Lung microvascular endothelial cell (primary cell): ENCODE measurements at regions not wholly inside any gene's neighbourhood (a gene's known extent, or its start where the extent isn't known, plus 50 kb on each side); places are given as distances from the start of the nearest gene placed in this dataset.

ENCODE experiments used
- DNase-seq, 2 donors: peaks; one replicate each; pipeline versions ENCODE4 v3.0.0 to v3.0.0-alpha.2; 2010; ENCODE audit warnings: low read depth in 2 of 2

- no peak for DNase-seq
These were observed 112.8 kb upstream of the PSMD7 start for GRCh38 chr16:74183601-74184360.

GRCh38 chr16:74169687-74170376, 126.8 kb upstream of the PSMD7 start:
- DNase-seq, result peak in 1 of 2 donors; percentile 3

GRCh38 chr16:74169066-74169465, 127.5 kb upstream of the PSMD7 start:
- DNase-seq, result no peak

DNA sequence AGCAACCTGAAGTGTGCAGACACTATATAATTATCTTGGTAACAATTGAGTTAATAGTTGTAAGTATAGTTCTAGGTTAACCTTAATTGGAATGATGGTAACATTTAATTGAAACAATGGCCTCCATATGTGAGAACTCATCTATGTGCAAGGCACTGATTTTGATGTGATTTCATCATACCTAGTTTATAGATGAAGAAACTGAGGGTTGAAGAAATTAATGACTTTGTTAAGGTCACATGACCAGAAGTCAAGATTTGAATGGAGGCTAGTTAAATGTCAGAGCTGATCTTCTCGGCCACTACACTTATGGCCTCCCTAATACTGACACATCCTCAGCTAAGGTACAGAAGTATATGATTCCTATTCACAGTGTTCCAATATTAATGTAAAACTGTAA, 128.2 kb upstream of the PSMD7 start:
- no peak for DNase-seq

DNA sequence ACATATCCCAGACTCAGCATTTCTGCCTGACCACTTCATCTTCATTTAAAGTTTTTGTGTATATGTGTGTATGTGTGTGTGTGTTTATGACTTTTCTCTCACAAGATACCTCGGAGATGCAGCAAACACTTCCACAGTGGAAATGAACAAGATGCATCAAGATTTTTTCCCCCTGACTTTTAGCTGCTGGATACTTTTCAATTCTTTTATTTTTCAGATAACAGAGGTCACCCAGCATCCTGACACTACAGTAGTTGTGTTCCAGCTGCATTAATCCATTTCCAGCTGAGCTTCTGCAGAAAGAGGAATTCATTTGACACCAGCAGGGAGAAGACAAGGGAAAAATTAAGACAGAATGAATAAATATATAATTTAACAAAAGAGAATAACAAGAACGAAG, 130.2 kb upstream of the PSMD7 start:
- no peak for DNase-seq

DNA sequence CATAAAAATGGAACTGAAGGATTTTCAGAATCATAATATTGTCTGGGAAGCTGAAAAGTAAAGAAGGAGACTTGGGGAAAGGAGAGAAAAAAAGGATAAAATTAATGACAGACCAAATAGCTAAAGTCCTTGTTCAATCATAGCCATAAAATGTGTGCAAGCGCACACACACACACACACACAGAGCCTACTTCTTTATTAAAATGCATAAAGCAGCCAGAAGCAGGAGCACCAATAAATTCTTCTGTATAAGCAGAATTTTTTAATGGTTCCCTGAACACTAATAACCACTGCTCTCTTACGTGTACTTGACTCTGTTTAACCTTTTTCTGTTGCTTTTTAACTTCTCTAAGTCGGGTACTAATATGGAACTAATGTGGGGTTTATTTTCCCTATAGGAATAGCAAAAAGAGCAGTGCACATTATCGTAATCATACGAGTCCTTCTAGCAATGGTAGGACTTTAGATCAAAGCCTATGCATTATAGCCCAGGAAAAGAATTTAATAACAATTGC, 131.0 kb upstream of the PSMD7 start:
- DNase-seq, result no peak

GRCh38 chr16:74160759-74161158, 135.9 kb upstream of the PSMD7 start:
- DNase-seq, result no peak

- DNase-seq, result no peak
These were observed 142.8 kb upstream of the PSMD7 start for GRCh38 chr16:74153773-74154172.

DNA sequence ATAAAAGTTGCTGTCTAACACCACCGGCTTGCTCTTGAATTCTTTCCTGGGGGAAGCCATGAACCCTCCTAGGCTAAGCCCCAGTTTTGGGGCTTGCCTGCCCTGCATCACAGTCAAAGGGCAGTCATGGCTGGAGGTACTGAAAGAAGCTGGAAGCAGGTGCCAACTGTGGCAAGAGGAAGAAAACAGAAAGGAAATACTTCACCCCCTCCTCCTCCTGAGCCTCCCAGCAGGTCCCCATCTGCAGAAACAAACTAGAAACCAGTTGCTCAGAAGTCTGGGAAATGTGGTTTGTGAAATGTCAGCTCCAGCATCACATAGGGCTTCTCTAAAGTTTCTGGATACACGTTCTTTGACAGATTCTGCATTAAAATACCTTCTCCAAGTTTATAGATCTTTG, 150.0 kb upstream of the PSMD7 start:
- no peak for DNase-seq

- no peak for DNase-seq
These were observed 153.4 kb upstream of the PSMD7 start for GRCh38 chr16:74143171-74143570.

DNA sequence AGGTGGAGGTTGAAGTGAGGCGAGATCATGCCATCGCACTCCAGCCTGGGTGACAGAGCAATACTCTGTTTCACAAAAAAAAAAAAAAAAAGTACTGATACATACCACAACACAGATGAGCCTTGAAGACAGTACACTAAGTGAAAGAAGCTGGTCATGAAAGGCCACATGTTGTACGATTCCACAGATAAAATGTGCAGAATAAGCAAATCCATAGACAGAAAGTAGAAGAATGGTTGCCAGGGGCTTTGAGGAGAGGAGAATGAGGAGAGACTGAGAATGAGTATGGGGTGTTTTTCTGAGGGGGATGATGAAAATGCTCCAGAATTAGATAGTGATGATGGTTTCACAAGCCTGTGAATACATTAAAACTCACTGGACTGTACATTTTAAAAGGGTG, 155.6 kb upstream of the PSMD7 start:
- no peak for DNase-seq

- no peak for DNase-seq
These were observed 156.1 kb upstream of the PSMD7 start for GRCh38 chr16:74140557-74140956.

DNA sequence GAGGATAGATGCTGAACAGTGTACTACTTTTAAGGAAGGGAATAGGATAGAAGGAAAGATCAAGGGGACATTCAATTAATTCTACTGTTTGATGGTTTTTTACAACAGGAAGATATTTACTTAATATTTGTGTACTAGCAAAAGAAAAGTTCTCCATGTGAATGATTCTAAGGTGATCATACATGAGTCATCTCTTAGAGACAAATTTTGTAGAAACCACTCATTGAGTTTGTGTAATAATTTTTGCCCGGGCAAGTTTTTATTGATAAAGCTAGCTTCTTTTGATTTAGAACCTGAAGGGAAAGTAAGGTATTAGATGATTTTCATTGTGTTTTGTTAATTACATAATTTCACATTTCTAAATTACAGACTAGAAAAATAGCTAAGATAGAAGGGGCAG, 172.8 kb upstream of the PSMD7 start:
- DNase-seq, result no peak

GRCh38 chr16:74123195-74123594, 173.4 kb upstream of the PSMD7 start:
- no peak for DNase-seq

- DNase-seq, result no peak
These were observed 178.8 kb upstream of the PSMD7 start for GRCh38 chr16:74117798-74118197.

- no peak for DNase-seq
These were observed 183.1 kb upstream of the PSMD7 start for GRCh38 chr16:74113545-74113944.

GRCh38 chr16:74111456-74111982, 185.1 kb upstream of the PSMD7 start:
- DNase-seq, result no peak

DNA sequence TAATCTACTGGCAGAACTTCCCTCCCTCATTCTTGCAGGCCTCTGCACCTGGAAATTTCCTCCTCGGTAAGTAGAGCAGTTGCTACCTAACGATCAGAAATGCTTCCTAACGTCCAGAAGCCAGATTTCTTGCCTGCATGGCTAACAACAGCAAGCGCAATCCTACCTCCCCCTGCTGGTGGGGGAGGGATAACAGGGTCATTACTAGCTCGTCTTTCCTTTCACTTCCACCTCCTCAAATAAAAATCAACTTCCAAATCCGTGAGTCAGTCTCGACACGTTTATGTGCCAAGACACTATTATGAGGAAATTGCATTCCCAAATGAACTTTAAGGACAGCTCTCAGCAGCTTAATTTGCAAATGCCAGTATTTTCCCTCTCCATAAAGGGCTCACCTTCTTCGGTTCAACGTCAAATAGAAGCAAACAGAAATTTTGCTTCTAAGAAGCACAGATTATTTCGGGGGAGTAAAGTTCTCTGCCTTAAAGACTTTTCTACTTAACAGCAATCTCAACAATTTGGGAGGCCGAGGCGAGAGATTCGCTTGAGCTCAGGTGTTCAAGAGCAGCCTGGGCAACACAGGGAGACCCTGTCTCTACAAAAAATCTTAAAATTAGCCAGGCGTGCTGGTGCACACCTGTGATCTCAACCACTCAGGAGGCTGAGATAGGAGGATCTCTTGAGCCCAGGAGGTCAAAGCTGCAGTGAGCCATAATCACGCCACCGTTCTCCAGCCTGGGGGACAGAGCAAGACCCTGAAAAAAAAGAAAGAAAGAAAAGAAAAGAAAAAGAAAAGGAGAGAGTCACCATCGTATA, 188.6 kb upstream of the PSMD7 start:
- peak; percentile 3 to 60 for DNase-seq

GRCh38 chr16:74104022-74104421, 192.6 kb upstream of the PSMD7 start:
- peak in 1 of 2 donors; percentile 3 for DNase-seq

DNA sequence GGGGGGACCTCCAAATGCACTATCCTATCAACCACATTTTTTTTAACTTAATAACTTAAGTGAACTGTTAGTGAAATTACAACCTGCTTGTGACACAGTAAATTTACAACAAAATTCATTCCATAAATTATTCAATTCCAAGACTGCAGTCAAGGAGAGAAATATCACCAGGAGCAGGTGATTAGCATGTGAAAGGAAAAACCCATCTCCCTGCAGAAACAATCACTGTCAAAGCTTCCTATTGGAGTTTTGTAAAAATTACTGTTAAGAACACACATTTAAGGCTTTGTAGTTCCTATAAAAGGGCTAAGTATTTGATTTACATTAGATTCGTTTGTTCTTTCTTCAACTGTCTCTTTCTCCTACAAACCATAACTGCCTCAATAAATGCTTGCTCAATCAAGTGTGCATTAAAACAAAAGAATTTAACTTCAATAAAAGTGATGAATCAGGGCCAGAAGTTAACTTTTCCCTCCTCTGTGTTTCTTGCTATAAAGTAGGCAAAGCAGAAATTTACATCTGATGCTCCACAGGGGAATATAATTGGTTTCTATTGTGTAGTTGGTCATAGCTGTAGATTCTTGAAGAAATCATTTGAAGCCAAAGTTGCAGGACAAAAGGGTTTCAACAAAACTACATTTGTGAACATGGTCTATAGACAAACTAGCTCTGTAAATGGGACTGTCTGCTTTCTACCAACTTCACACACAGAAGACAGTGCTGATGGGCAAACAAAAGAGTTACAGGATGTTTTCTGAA, 195.1 kb upstream of the PSMD7 start:
- DNase-seq, result no peak
